ENCODE measurements at regions not wholly inside any gene's neighbourhood (a gene's known extent, or its start where the extent isn't known, plus 50 kb on each side); places are given as distances from the start of the nearest gene placed in this dataset.
"Not testable (repeated sequence)": the region's sequence is repeated elsewhere in the genome, so short reads cannot be mapped to it uniquely, and the experiment has no call there.

- not testable (repeated sequence) for DNase-seq (ENCODE audit: low read depth)
Observed at GRCh38 chr1:221997012-221997411, 255.1 kb upstream of the DUSP10 start.

DNA sequence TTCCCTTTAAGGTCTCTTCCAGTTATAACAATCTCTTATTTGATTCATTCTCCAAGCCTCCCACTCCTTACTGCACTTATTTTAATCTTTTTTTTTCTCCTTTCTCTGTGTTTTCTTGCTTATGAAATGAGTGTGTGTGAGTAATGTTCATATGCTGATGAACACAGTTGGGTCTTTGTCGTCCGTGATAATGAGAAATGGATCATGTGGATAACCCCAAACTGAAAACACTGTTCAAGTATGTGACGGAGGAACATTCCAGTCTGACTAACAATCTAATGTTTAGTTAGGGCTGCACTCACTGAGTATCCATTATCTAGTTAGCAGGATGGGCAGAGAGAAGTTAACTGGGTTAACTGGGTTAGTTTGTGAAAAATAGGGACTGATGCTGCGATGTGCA is 253.1 kb upstream of the DUSP10 start:
- no peak for DNase-seq (ENCODE audit: low read depth)

- no peak for DNase-seq (ENCODE audit: low read depth)
Observed at GRCh38 chr1:221994274-221994698, 252.4 kb upstream of the DUSP10 start.

DNA sequence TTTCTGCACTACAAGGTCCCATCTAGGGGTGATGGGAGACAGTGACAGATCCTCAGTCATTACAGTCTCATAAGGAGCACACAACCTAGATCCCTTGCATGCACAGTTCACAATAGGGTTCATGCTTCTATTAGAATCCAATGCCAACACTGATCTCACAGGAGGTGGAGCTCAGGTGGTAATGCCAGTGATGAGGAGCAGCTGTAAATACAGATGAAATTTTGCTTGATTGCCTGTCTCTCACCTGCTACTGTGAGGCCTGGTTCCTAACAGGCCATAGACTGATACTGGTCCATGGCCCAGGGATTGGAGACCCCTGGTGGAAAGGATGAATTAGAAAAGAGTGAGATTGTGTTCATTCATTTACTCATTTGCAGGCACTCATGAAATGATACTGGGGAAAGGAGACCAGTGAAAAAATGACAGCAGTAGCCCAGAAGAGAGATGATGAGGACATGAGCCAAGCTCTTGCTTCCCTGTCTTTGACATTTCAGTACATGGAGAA is 251.6 kb upstream of the DUSP10 start:
- DNase-seq (ENCODE audit: low read depth) = no peak

GRCh38 chr1:221992427-221992826 is 250.5 kb upstream of the DUSP10 start:
- DNase-seq (ENCODE audit: low read depth) = no peak

DNA sequence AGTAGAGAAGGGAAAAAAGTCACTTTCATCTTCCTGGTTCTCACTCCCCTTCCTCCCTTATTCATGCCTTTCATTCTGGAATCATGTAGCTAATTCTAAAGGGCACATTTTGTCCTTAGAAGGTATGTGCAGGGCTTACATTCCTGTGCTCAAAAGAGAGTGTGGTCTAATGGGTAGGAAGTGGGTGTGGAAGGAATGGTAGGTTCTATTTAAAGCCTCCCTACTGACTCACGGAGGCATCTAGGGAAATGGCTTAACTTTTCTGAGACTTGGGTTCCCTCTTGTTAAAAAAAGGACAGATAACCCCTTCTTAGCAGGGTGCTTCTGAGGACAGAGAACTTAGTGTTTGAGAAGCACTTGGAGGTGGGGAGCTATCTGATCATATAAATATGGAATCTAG is 249.3 kb upstream of the DUSP10 start:
- DNase-seq (ENCODE audit: low read depth) = no peak

GRCh38 chr1:221989741-221990140 is 247.9 kb upstream of the DUSP10 start:
- no peak for DNase-seq (ENCODE audit: low read depth)

- no peak for DNase-seq (ENCODE audit: low read depth)
Observed at GRCh38 chr1:221988829-221989228, 246.9 kb upstream of the DUSP10 start.

- DNase-seq (ENCODE audit: low read depth) = no peak
Observed at GRCh38 chr1:221987860-221988520, 246.1 kb upstream of the DUSP10 start.

GRCh38 chr1:221983444-221983843 is 241.6 kb upstream of the DUSP10 start:
- no peak for DNase-seq (ENCODE audit: low read depth)

DNA sequence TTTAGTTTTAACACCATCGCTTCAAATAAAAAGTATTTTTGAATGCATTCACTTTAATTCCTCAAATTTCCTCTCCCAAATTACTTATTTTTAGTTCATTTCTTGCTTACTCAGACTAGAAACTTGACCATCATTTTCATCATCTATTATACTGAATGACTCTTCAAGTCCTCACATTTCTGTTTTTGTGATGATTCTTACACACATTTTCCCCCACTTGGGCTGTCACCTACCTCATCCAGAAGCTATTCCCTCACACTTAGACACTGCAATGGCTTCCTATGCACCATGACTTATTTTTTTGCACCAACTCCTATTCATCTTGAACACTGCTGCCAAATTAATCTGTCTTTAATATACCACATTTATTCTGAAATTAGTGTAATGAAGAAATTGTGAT is 239.6 kb upstream of the DUSP10 start:
- no peak for DNase-seq (ENCODE audit: low read depth)

- DNase-seq (ENCODE audit: low read depth) = no peak
Observed at GRCh38 chr1:221979444-221980032, 237.6 kb upstream of the DUSP10 start.

DNA sequence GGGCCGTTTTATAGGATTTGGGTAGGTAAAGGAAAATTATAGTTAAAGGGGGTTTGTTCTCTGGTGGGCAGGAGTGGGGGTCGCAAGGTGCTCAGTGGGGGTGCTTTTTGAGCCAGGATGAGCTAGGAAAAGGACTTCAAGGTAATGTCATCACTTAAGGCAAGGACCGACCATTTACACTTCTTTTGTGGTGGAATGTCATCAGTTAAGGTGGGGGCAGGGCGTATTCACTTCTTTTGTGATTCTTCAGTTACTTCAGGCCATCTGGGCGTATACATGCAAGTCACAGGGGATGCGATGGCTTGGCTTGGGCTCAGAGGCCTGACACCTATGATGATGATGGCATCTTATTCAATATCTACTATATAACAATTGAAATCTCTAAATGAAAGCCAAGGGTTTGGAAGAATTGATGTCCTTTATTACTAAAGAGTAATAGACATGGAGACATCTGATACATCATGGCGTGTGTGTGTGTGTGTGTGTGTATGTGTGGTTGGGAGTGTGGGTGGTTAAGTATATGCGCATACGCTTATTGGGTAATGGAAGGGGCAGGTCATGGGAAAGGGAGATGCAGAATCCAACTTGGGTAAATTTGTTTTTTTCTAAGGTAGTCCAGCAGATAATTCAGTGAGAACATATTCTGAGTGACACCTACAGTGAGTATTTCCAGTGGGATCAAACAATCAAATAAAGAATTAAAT is 236.9 kb upstream of the DUSP10 start:
- DNase-seq (ENCODE audit: low read depth) = not testable (repeated sequence)

GRCh38 chr1:221973787-221974186 is 231.9 kb upstream of the DUSP10 start:
- not testable (repeated sequence) for DNase-seq (ENCODE audit: low read depth)

- no peak for DNase-seq (ENCODE audit: low read depth)
Observed at GRCh38 chr1:221972276-221973235, 230.7 kb upstream of the DUSP10 start.

GRCh38 chr1:221971035-221971434 is 229.1 kb upstream of the DUSP10 start:
- DNase-seq (ENCODE audit: low read depth) = not testable (repeated sequence)

GRCh38 chr1:221969298-221969858 is 227.5 kb upstream of the DUSP10 start:
- DNase-seq (ENCODE audit: low read depth) = not testable (repeated sequence)

DNA sequence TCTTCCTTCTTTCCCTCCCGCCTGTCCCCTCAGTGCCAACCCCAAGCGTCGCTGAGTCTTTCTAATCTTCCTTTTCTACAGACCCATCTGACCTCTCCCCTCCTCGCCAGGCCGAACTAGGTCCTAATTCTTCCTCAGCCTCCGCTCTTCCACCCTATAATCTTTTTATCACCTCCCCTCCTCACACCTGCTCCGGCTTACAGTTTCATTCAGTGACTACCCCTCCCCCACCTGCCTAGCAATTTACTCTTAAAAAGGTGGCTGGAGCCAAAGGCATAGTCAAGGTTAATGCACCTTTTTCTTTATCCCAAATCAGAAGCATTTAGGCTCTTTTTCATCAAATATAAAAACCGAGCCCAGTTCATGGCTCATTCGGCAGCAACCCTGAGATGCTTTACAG is 225.6 kb upstream of the DUSP10 start:
- DNase-seq (ENCODE audit: low read depth) = not testable (repeated sequence)

DNA sequence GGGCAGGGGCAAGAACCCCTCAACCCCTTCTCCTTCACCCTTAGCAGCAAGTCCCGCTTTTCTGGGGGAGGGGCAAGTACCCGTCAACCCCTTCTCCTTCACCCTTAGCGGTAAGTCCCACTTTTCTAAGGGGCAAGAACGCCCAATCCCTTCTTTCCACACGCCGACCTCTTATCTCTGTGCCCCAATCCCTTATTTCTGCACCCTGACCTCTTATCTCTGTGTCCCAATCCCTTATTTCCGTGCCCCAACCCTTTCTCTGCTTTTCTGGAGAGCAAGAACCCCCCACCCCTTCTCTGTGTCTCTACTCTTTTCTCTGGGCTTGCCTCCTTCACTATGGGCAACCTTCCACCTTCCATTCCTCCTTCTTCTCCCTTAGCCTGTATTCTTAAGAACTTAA is 225.0 kb upstream of the DUSP10 start:
- not testable (repeated sequence) for DNase-seq (ENCODE audit: low read depth)

DNA sequence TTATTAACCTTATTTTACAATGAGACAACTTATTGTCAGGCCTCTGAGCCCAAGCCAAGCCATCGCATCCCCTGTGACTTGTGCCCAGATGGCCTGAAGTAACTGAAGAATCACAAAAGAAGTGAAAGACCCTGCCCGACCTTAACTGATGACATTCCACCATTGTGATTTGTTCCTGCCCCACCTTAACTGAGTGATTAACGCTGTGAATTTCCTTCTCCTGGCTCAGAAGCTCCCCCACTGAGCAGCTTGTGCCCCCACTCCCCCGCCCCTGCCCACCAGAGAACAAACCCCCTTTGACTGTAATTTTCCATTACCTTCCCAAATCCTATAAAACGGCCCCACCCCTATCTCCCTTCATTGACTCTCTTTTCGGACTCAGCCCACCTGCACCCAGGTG is 224.0 kb upstream of the DUSP10 start:
- DNase-seq (ENCODE audit: low read depth) = not testable (repeated sequence)

GRCh38 chr1:221965252-221965651 is 223.4 kb upstream of the DUSP10 start:
- no peak for DNase-seq (ENCODE audit: low read depth)

- no peak for DNase-seq (ENCODE audit: low read depth)
Observed at GRCh38 chr1:221963742-221964141, 221.9 kb upstream of the DUSP10 start.
